Tibial nerve (tissue), 4 donors: ENCODE measurements at regions not wholly inside any gene's neighbourhood (a gene's known extent, or its start where the extent isn't known, plus 50 kb on each side); places are given as distances from the start of the nearest gene placed in this dataset.

Experiments used
- CTCF ChIP-seq, 5 experiments: fragments of 200-600 bp in 3 of 5; fragments of 450-650 bp in 2 of 5; sonication (generic) in 3 of 5; IDR thresholded peaks; one replicate each; pipeline ENCODE4 v1.5.1; 2016 to 2019; ENCODE audit warnings: antibody characterized with exemption in 5 of 5, mild to moderate bottlenecking in 3 of 5, moderate library complexity in 2 of 5
- EP300 ChIP-seq, 2 donors: sonication (generic); formaldehyde crosslinking; IDR thresholded peaks; one replicate each; pipeline ENCODE4 v1.6.1; 2017; ENCODE audit warnings: antibody characterized with exemption in 2 of 2, mild to moderate bottlenecking in 1 of 2
- POLR2A ChIP-seq, 2 donors: fragments of 450-650 bp; IDR thresholded peaks; one replicate each; pipeline ENCODE4 v1.6.1; 2017; ENCODE audit warnings: antibody characterized with exemption in 2 of 2, mild to moderate bottlenecking in 2 of 2, moderate library complexity in 2 of 2

GRCh38 chr4:96194993-96195392 lies 355.1 kb downstream of the PDHA2 start:
- TF ChIP-seq CTCF (IDR thresholded peaks at IDR 0.05): no peak
- no peak for TF ChIP-seq POLR2A (IDR thresholded peaks at IDR 0.05)
- TF ChIP-seq EP300 (IDR thresholded peaks at IDR 0.05): no peak
